ENCODE measurements at regions not wholly inside any gene's neighbourhood (a gene's known extent, or its start where the extent isn't known, plus 50 kb on each side); places are given as distances from the start of the nearest gene placed in this dataset.
"Not testable (repeated sequence)": the region's sequence is repeated elsewhere in the genome, so short reads cannot be mapped to it uniquely, and the experiment has no call there.

- Histone ChIP-seq H3K36me3 (ENCODE audit: control insufficient read depth, insufficient read depth, low read length) (no peaks in the 10 kb centered on the region), H3K4me3 (ENCODE audit: low read depth, low read length) (no peak overlapping the region), H3K4me1 (ENCODE audit: control insufficient read depth, insufficient read depth, low read length) (no peaks in the 10 kb centered on the region), H3K27me3 (ENCODE audit: control insufficient read depth, insufficient read depth, low read length) (no peaks in the 10 kb centered on the region), H3K27ac (ENCODE audit: low read depth, low read length) (no peak overlapping the region), H3K9me3 (ENCODE audit: control insufficient read depth, insufficient read depth, low read length) (no peaks in the 10 kb centered on the region), H3K9ac (ENCODE audit: low read depth, low read length) (no peak overlapping the region)
These were observed 1638.8 kb upstream of the PCDH7 start for GRCh38 chr4:29081234-29081955.

- no peaks in the 10 kb centered on the region for H3K27me3 ChIP-seq (ENCODE audit: control insufficient read depth, insufficient read depth, low read length)
- no peaks in the 10 kb centered on the region for H3K4me1 ChIP-seq (ENCODE audit: control insufficient read depth, insufficient read depth, low read length)
- H3K9me3 ChIP-seq (ENCODE audit: control insufficient read depth, insufficient read depth, low read length): no peaks in the 10 kb centered on the region
- no peaks in the 10 kb centered on the region for H3K36me3 ChIP-seq (ENCODE audit: control insufficient read depth, insufficient read depth, low read length)
- H3K9ac ChIP-seq (ENCODE audit: low read depth, low read length): no peak overlapping the region
- H3K4me3 ChIP-seq (ENCODE audit: low read depth, low read length): no peak overlapping the region
- no peak overlapping the region for H3K27ac ChIP-seq (ENCODE audit: low read depth, low read length)
These were observed 1637.5 kb upstream of the PCDH7 start for GRCh38 chr4:29082684-29083083.

GRCh38 chr4:29085748-29086147 is 1634.4 kb upstream of the PCDH7 start:
- Histone ChIP-seq H3K4me3 (ENCODE audit: low read depth, low read length) (no peak overlapping the region), H3K4me1 (ENCODE audit: control insufficient read depth, insufficient read depth, low read length) (no peaks in the 10 kb centered on the region), H3K27ac (ENCODE audit: low read depth, low read length) (no peak overlapping the region), H3K27me3 (ENCODE audit: control insufficient read depth, insufficient read depth, low read length) (no peaks in the 10 kb centered on the region), H3K36me3 (ENCODE audit: control insufficient read depth, insufficient read depth, low read length) (no peaks in the 10 kb centered on the region), H3K9me3 (ENCODE audit: control insufficient read depth, insufficient read depth, low read length) (no peaks in the 10 kb centered on the region), H3K9ac (ENCODE audit: low read depth, low read length) (no peak overlapping the region)

- Histone ChIP-seq H3K9me3 (ENCODE audit: control insufficient read depth, insufficient read depth, low read length) (no peaks in the 10 kb centered on the region), H3K27me3 (ENCODE audit: control insufficient read depth, insufficient read depth, low read length) (no peaks in the 10 kb centered on the region), H3K9ac (ENCODE audit: low read depth, low read length) (no peak overlapping the region), H3K27ac (ENCODE audit: low read depth, low read length) (no peak overlapping the region), H3K36me3 (ENCODE audit: control insufficient read depth, insufficient read depth, low read length) (no peaks in the 10 kb centered on the region), H3K4me3 (ENCODE audit: low read depth, low read length) (no peak overlapping the region), H3K4me1 (ENCODE audit: control insufficient read depth, insufficient read depth, low read length) (0 out of 2 replicates have a peak, but pooled peaks cover 5% of the 10 kb centered on the region)
These were observed 1615.5 kb upstream of the PCDH7 start for GRCh38 chr4:29104694-29105093.

- H3K9me3 ChIP-seq (ENCODE audit: control insufficient read depth, insufficient read depth, low read length): no peaks in the 10 kb centered on the region
- no peaks in the 10 kb centered on the region for H3K4me1 ChIP-seq (ENCODE audit: control insufficient read depth, insufficient read depth, low read length)
- no peaks in the 10 kb centered on the region for H3K27me3 ChIP-seq (ENCODE audit: control insufficient read depth, insufficient read depth, low read length)
- no peak overlapping the region for H3K4me3 ChIP-seq (ENCODE audit: low read depth, low read length)
- H3K9ac ChIP-seq (ENCODE audit: low read depth, low read length): no peak overlapping the region
- no peaks in the 10 kb centered on the region for H3K36me3 ChIP-seq (ENCODE audit: control insufficient read depth, insufficient read depth, low read length)
- no peak overlapping the region for H3K27ac ChIP-seq (ENCODE audit: low read depth, low read length)
These were observed 1606.2 kb upstream of the PCDH7 start for GRCh38 chr4:29113960-29114359.

- H3K36me3 ChIP-seq (ENCODE audit: control insufficient read depth, insufficient read depth, low read length); H3K27me3 ChIP-seq (ENCODE audit: control insufficient read depth, insufficient read depth, low read length); H3K9ac ChIP-seq (ENCODE audit: low read depth, low read length): not testable (repeated sequence)
These were observed 1602.9 kb upstream of the PCDH7 start for GRCh38 chr4:29117231-29117722.

GRCh38 chr4:29121586-29121985 is 1598.6 kb upstream of the PCDH7 start:
- no peaks in the 10 kb centered on the region for H3K9me3 ChIP-seq (ENCODE audit: control insufficient read depth, insufficient read depth, low read length)
- H3K4me1 ChIP-seq (ENCODE audit: control insufficient read depth, insufficient read depth, low read length): no peaks in the 10 kb centered on the region
- H3K36me3 ChIP-seq (ENCODE audit: control insufficient read depth, insufficient read depth, low read length): no peaks in the 10 kb centered on the region
- no peak overlapping the region for H3K9ac ChIP-seq (ENCODE audit: low read depth, low read length)
- no peak overlapping the region for H3K4me3 ChIP-seq (ENCODE audit: low read depth, low read length)
- H3K27me3 ChIP-seq (ENCODE audit: control insufficient read depth, insufficient read depth, low read length): no peaks in the 10 kb centered on the region
- no peak overlapping the region for H3K27ac ChIP-seq (ENCODE audit: low read depth, low read length)

More at GRCh38 chr4:29117231-29117722, 1602.9 kb upstream of the PCDH7 start:
- not testable (repeated sequence) for H3K4me1 ChIP-seq (ENCODE audit: control insufficient read depth, insufficient read depth, low read length); H3K27ac ChIP-seq (ENCODE audit: low read depth, low read length); H3K4me3 ChIP-seq (ENCODE audit: low read depth, low read length); H3K9me3 ChIP-seq (ENCODE audit: control insufficient read depth, insufficient read depth, low read length)

- Histone ChIP-seq H3K4me3 (ENCODE audit: low read depth, low read length) (no peak overlapping the region), H3K9ac (ENCODE audit: low read depth, low read length) (no peak overlapping the region), H3K27me3 (ENCODE audit: control insufficient read depth, insufficient read depth, low read length) (no peaks in the 10 kb centered on the region), H3K36me3 (ENCODE audit: control insufficient read depth, insufficient read depth, low read length) (no peaks in the 10 kb centered on the region), H3K27ac (ENCODE audit: low read depth, low read length) (no peak overlapping the region), H3K9me3 (ENCODE audit: control insufficient read depth, insufficient read depth, low read length) (no peaks in the 10 kb centered on the region), H3K4me1 (ENCODE audit: control insufficient read depth, insufficient read depth, low read length) (no peaks in the 10 kb centered on the region)
These were observed 1591.4 kb upstream of the PCDH7 start for GRCh38 chr4:29128810-29129209.

GRCh38 chr4:29131304-29131703 is 1588.9 kb upstream of the PCDH7 start:
- Histone ChIP-seq H3K36me3 (ENCODE audit: control insufficient read depth, insufficient read depth, low read length) (no peaks in the 10 kb centered on the region), H3K9me3 (ENCODE audit: control insufficient read depth, insufficient read depth, low read length) (no peaks in the 10 kb centered on the region), H3K27ac (ENCODE audit: low read depth, low read length) (no peak overlapping the region), H3K4me3 (ENCODE audit: low read depth, low read length) (no peak overlapping the region), H3K27me3 (ENCODE audit: control insufficient read depth, insufficient read depth, low read length) (no peaks in the 10 kb centered on the region), H3K9ac (ENCODE audit: low read depth, low read length) (no peak overlapping the region), H3K4me1 (ENCODE audit: control insufficient read depth, insufficient read depth, low read length) (no peaks in the 10 kb centered on the region)

- Histone ChIP-seq H3K27me3 (ENCODE audit: control insufficient read depth, insufficient read depth, low read length) (no peaks in the 10 kb centered on the region), H3K27ac (ENCODE audit: low read depth, low read length) (no peak overlapping the region), H3K36me3 (ENCODE audit: control insufficient read depth, insufficient read depth, low read length) (no peaks in the 10 kb centered on the region), H3K4me1 (ENCODE audit: control insufficient read depth, insufficient read depth, low read length) (no peaks in the 10 kb centered on the region), H3K9me3 (ENCODE audit: control insufficient read depth, insufficient read depth, low read length) (no peaks in the 10 kb centered on the region), H3K9ac (ENCODE audit: low read depth, low read length) (no peak overlapping the region), H3K4me3 (ENCODE audit: low read depth, low read length) (no peak overlapping the region)
These were observed 1577.5 kb upstream of the PCDH7 start for GRCh38 chr4:29142708-29143107.

- Histone ChIP-seq H3K4me1 (ENCODE audit: control insufficient read depth, insufficient read depth, low read length) (no peaks in the 10 kb centered on the region), H3K36me3 (ENCODE audit: control insufficient read depth, insufficient read depth, low read length) (no peaks in the 10 kb centered on the region), H3K27me3 (ENCODE audit: control insufficient read depth, insufficient read depth, low read length) (no peaks in the 10 kb centered on the region), H3K9me3 (ENCODE audit: control insufficient read depth, insufficient read depth, low read length) (no peaks in the 10 kb centered on the region), H3K27ac (ENCODE audit: low read depth, low read length) (no peak overlapping the region), H3K4me3 (ENCODE audit: low read depth, low read length) (no peak overlapping the region), H3K9ac (ENCODE audit: low read depth, low read length) (no peak overlapping the region)
These were observed 1568.6 kb upstream of the PCDH7 start for GRCh38 chr4:29151584-29151983.

Measured in HUES48 (cell line).